CD1c-positive myeloid dendritic cell (primary cell): ENCODE measurements at regions not wholly inside any gene's neighbourhood (a gene's known extent, or its start where the extent isn't known, plus 50 kb on each side); places are given as distances from the start of the nearest gene placed in this dataset.
"Not testable (repeated sequence)": the region's sequence is repeated elsewhere in the genome, so short reads cannot be mapped to it uniquely, and the experiment has no call there.

Experiments used
- DNase-seq: peaks from one replicate; pipeline ENCODE4 v3.0.0-alpha.2; 2016; ENCODE audit errors: extremely low spot score

DNA sequence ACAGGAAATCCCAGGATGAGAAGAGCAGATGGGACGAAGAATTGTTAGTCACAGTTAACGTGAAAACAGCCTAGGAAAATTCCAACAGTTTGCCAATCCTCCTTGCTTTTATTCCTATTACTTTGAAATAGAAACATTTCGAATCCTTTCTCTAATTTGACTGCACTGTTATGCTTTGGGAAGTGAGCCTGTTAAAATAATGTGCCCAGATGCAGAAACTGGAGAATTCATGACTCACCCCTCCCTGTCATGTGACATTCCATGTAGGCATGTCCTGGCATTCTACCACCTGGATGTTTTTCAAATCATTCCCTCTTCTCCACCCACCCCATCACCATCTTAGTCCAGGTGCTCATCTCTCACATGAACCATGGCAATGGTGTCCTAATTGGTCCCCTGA lies 107.3 kb downstream of the MINAR1 start:
- no peak for DNase-seq

GRCh38 chr15:79540551-79540950 lies 108.4 kb downstream of the MINAR1 start:
- peak; percentile 33 for DNase-seq

- no peak for DNase-seq
Observed at GRCh38 chr15:79541196-79541595, 109.1 kb downstream of the MINAR1 start.

GRCh38 chr15:79543097-79543496 lies 111.0 kb downstream of the MINAR1 start:
- no peak for DNase-seq

DNA sequence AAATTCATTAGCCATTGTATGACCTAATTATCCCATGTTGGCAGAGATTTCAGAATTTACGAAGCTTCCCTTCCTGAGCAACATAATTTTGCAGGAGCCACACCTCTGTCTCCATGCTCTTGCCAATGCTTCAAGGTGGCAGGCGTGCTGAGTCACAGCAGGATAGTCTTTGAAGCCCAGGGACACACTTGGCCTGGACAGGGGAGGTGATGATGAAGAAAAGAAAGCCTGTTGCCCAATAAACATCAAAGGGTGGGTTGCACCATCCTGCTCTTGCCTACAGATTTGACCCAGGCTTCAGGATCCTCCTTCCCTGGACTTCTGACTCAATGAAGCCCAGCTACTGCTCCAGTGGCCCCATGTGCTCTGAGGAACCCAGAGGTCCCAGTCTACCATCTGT lies 117.1 kb downstream of the MINAR1 start:
- DNase-seq = no peak

DNA sequence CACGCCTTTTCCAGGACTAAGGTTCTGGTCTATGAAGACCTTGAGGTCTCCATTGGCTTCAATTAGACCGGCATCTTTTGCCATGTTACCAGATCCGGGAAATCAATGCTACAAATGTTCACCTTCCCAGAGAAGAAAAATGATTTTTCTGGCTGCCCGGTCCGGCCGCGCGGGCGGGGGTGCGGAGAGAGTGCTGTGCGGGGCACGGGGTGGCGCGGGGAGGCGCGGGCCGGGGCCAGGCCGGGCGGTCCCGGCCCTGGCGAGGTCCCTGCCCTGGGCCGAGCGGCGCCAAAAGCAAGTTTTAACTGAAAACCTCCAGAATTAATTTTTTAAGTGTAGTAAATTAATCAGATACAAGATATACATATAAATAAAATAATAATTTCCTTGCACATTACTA lies 128.2 kb downstream of the MINAR1 start:
- no peak for DNase-seq

DNA sequence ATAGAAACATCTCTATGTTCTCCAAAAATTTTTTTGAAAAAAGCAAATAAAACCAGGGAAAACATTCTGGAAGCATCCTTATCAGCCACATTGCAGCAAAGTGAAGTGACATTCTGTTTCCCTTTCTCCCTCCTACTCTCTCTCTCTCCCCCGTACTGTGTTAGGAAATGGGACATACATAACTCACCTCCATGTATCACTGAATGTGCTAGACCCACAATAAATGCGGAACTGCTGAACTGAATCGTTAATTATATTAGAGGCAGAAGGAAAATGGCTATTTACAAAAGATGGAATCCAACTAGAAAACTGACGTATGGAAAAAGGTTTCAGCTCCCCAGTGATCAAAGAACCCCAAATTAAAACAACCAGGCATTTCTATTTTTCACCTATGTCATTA lies 129.8 kb downstream of the MINAR1 start:
- no peak for DNase-seq

- no peak for DNase-seq
Observed at GRCh38 chr15:79562403-79562815, 130.3 kb downstream of the MINAR1 start.

DNA sequence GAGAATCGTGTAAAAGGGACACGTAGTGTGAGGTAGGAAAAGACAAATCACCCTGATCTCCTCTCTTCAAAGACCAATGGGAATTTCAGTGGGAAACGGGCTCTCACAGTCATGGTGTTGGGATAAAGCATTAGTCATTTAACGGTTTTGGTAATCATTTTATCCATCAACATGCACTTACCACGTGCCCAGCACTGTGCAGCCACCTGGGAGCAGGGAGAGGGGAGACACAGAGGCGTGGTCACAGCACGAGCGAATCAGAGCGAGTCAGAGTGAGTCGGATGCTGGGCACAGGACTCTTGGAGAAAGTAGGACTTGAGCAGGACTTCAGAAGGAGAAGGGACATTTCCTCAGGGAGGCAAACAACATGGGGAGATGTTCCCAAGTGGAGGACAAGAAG lies 130.8 kb downstream of the MINAR1 start:
- no peak for DNase-seq

DNA sequence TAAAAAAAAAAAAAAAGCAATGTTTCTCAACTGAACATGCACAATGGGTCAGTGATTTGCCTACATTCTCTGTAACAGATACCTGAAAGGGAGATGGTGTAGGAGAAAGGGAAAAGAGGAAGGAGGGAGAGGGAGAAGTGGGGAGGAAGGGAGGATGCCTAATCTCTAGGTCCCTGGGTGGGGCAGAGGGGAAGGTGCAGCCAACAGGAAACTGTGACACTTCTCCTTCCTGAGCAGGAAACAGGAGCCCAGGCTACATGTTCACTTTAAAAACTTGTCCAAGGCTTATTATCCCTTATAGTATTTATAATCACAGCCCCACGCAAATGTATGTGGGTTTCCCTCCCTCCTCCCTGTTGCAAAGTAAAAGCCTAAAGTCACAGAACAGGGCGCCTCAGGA lies 137.9 kb downstream of the MINAR1 start:
- DNase-seq = no peak

GRCh38 chr15:79572691-79573404 lies 140.7 kb downstream of the MINAR1 start:
- DNase-seq = no peak

GRCh38 chr15:79574431-79575273 lies 142.5 kb downstream of the MINAR1 start:
- not testable (repeated sequence) for DNase-seq

- DNase-seq = no peak
Observed at GRCh38 chr15:79582650-79583049, 150.5 kb downstream of the MINAR1 start.

DNA sequence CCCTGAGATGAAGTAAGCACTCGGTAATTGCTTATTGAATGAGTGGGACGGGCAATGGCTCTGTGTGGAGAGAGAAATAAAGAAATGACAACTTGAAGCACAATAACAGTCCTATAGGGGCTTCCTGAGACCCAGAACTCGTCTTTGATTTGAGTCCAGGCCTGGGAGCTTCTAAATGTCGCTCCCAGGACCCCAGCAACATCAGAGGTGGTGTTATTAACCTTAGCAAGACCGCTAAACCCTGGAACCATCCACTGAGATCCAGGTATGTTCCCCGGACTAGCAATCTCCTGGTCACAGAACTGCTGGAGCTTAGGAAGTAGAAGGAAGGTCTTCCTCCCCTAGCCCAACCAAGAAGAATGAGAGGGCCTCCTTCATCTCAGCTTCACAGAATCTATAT lies 160.0 kb downstream of the MINAR1 start:
- DNase-seq = no peak

DNA sequence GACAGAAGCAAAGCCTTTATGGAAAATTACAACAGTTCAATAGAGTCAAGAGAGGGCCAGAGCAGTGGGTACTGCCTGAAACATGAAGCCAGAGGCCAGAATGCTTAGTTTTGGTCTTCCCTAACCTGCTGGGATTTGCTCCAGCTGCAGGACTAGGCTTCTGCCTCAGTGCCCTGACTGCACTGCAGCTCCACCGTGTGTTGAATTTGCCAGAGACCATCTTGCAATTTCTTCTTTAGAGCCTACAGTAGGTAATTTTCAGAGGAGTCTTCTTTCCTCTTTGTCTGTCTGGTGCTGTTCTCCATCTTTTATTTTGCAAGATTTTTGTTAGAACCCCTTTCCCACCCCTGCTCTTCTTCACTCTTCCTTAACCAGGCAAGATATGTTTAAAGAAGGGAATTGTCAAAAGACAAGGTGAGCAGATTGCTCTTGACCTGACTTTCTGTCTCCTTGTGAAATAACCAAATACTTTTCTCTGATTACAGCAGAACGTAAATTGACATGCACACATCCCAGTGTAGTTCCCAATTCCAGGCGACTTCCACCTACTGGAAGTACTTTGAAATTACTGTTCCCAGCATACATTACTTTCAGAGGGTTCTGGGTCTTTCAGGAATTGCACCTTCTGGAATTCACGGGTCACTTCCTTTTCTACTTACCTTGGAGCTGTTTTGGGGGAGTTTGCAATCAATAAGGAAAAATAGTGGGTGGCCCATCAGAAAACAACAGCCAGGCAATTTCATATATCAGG lies 161.2 kb downstream of the MINAR1 start:
- DNase-seq = no peak

GRCh38 chr15:79595306-79595705 lies 163.2 kb downstream of the MINAR1 start:
- no peak for DNase-seq

DNA sequence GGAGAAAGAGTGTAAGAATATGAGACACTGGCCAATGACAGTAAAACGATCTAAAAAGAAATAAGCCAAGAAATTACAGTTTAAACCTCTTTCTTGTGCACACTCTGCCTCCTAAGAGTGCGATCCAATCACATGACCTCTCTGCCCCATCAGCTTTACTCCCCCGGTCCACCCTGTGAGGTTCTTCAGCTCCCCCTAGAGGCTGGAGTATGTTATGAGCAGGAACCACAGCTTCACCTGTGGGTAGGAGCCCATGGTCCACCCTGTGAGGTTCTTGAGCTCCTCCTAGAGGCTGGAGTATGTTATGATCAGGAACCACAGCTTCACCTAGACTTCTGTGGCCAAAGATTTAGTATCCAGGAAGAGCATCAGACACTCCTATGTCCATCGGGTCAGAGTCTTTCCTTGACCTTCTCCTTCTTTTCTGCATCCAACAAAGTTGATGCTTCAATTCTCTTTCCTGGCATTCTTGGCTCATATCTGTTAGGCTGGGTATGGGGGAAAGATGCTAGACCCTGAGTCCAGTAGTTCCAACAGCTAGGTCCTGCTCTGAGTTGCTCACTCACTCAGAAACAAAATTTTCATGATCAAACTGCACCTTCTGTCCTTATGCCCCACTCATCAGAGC lies 164.0 kb downstream of the MINAR1 start:
- peak; percentile 83 for DNase-seq

DNA sequence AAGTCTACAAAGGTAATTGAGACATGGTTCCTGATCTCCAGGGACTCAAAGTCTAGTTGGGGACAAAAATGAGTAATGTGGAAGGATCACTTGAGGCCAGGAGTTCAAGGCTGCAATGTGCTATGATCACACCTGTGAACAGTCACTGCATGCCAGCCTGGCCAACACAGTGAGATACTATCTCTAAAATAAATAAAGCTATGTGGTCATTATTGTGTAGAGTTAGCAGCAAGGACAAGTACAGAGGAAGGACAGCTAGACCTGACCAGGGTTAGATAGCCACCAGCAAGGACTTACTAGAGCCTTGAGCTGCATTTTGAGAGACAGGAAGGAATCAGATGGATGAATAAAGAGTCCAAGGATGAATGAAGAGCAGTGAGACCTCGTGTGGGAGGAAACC lies 166.5 kb downstream of the MINAR1 start:
- DNase-seq = no peak

DNA sequence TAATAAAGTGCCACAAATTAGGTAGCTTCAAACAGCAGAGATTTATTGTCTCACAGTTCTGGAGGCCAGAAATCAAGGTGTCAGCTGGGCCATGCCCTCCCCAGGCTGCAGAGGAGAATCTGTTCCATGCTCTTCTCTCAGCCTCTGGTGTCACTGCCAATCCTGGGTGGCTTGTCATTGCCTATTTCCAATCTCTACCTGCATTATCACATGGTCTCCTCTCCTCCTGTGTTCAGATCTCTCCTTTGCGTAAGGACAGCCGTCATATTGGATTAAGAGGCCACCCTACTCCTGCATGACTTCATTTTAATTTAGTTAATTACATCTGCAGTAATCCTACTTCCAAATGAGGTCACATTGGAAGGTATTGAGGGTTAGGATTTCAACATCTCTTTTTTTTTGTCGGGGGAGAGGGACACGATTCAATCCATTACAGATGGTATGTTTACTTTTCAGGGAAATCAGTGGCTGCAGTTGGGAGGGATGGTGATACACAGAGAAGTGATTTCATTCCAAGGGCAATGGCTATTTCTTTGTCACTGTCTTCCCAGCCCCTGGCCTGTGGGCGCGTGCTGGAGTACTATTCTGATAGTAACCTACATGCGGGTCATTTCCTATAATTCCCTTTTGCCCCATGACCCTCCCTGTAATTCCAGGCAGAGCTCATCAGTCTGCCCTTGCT lies 169.4 kb downstream of the MINAR1 start:
- no peak for DNase-seq

DNA sequence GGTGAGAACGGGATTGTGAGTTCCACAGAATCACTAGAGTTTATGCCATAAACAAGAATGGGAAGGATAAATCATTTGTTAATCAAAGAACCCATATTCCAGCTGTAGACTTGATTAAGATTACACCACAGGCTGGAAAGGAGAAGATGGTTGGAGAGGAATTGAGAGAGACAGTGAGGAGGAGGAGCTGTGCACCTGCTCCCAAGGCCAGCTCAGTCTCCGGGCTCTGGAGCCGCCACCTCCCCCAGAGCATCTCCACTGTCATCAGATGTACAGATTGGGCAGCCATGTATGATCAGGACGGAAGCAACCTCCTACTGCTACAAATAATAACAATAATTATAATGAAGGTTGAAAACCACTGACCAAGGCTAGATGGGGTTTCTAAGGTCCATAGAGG lies 170.0 kb downstream of the MINAR1 start:
- no peak for DNase-seq

DNA sequence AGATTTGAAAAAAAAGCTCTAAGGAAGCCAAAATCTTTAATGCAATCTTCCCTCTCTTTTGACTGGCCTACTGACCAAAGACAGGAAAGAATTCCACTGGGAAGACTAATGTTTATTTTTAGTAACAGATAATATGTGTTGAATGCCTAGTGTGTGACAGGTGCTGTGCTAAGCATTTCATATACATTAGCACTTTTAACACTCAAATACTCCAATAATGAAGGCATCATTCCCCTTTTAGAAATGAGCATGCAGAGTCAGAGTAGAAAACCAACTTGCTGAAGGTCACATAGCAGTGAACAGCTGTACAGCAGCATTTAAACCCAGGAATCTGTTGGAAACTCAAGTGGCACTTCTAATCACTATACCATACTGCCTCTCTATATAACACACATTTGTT lies 170.6 kb downstream of the MINAR1 start:
- DNase-seq = no peak
